IMR-90 (cell line): ENCODE measurements at regions not wholly inside any gene's neighbourhood (a gene's known extent, or its start where the extent isn't known, plus 50 kb on each side); places are given as distances from the start of the nearest gene placed in this dataset.

Experiments used
- ATAC-seq: fragments of 200-7000 bp; cut with Tn5 transposase; 2 replicates; pipeline ENCODE4 v1.9.1; 2020; ENCODE audit warnings: low read depth, mild to moderate bottlenecking, moderate library complexity
- BruUV-seq: library from RNA; stranded (reverse); fragments of 400-500 nt; replicated peaks from 2 replicates; lab custom pipeline; 2021; lab: Mats Ljungman, UMichigan
- CTCF ChIA-PET: fragments of 300-600 bp; formaldehyde crosslinking; extraction: SDS; loops from one replicate; lab custom pipeline; 2021; ENCODE audit warnings: antibody characterized with exemption; lab: Yijun Ruan, JAX
- POLR2A ChIA-PET: fragments of 300-600 bp; sonication (Branson Sonifier 250); formaldehyde crosslinking; loops from one replicate; lab custom pipeline; 2022; ENCODE audit warnings: antibody characterized with exemption; ENCODE audit not compliant: unreplicated experiment; lab: Charles Lee
- DNase-seq: peaks from one replicate; pipeline ENCODE4 v3.0.0; 2013
- H2AFZ ChIP-seq: replicated peaks from 2 replicates; pipeline ENCODE3; 2013; ENCODE audit warnings: low read length, mild to moderate bottlenecking; ENCODE audit not compliant: poor library complexity
- H2AK5ac ChIP-seq: 2 replicates; pipeline ENCODE4 v1.6.1; 2013; ENCODE audit warnings: low read depth, low read length, inconsistent platforms
- H2AK9ac ChIP-seq: replicated peaks from 2 replicates; pipeline ENCODE3; 2013; ENCODE audit warnings: mild to moderate bottlenecking, low read depth, low read length, moderate library complexity; ENCODE audit not compliant: poor library complexity
- H2BK120ac ChIP-seq: 2 replicates; pipeline ENCODE4 v1.6.1; 2013; ENCODE audit warnings: low read depth, low read length, inconsistent platforms
- H2BK15ac ChIP-seq: 3 replicates; pipeline ENCODE4 v1.6.1; 2013; ENCODE audit warnings: low read depth, low read length, inconsistent platforms
- H2BK20ac ChIP-seq: 2 replicates; pipeline ENCODE4 v1.6.1; 2013; ENCODE audit warnings: low read depth, mild to moderate bottlenecking, inconsistent platforms, low read length, moderate library complexity
- H2BK5ac ChIP-seq: 2 replicates; pipeline ENCODE4 v1.6.1; 2013; ENCODE audit warnings: mild to moderate bottlenecking, low read depth, low read length, inconsistent platforms; ENCODE audit not compliant: poor library complexity, severe bottlenecking
- H3K14ac ChIP-seq: replicated peaks from 2 replicates; pipeline ENCODE4 v1.6.1; 2013; ENCODE audit warnings: low read depth, low read length, inconsistent platforms
- H3K18ac ChIP-seq: 2 replicates; pipeline ENCODE4 v1.6.1; 2013; ENCODE audit warnings: low read depth, low read length, control low read depth
- H3K23ac ChIP-seq: 2 replicates; pipeline ENCODE4 v1.6.1; 2013; ENCODE audit warnings: low read depth, low read length, inconsistent platforms
- H3K27ac ChIP-seq: 2 replicates; pipeline ENCODE4 v1.5.1; 2013; ENCODE audit warnings: mild to moderate bottlenecking, control low read depth, low read length; ENCODE audit not compliant: insufficient read depth
- H3K27me3 ChIP-seq: 2 replicates; pipeline ENCODE4 v1.6.1; 2013; ENCODE audit warnings: low read length; ENCODE audit not compliant: control insufficient read depth, insufficient read depth
- H3K36me3 ChIP-seq: 2 replicates; pipeline ENCODE4 v1.6.1; 2013; ENCODE audit warnings: low read length, mixed read lengths; ENCODE audit not compliant: control insufficient read depth, insufficient read depth
- H3K4ac ChIP-seq: 2 replicates; pipeline ENCODE4 v1.6.1; 2013; ENCODE audit warnings: low read depth, low read length, inconsistent platforms
- H3K4me1 ChIP-seq: 2 replicates; pipeline ENCODE4 v1.6.1; 2013; ENCODE audit warnings: low read length, mixed read lengths; ENCODE audit not compliant: control insufficient read depth, insufficient read depth
- H3K4me2 ChIP-seq: 2 replicates; pipeline ENCODE4 v1.6.1; 2013; ENCODE audit warnings: low read depth, mild to moderate bottlenecking, control low read depth, low read length, moderate library complexity
- H3K4me3 ChIP-seq: 2 replicates; pipeline ENCODE4 v1.5.1; 2013; ENCODE audit warnings: low read depth, mild to moderate bottlenecking, control low read depth, low read length, moderate library complexity; ENCODE audit not compliant: insufficient read depth
- H3K56ac ChIP-seq: 2 replicates; pipeline ENCODE4 v1.6.1; 2013; ENCODE audit warnings: low read length, inconsistent platforms; ENCODE audit not compliant: insufficient read depth; ENCODE audit errors: extremely low read depth
- H3K79me1 ChIP-seq, 2 experiments: 2 replicates each; pipeline ENCODE4 v1.6.1; 2013; ENCODE audit warnings: low read length in 2 of 2, inconsistent platforms in 1 of 2, low read depth in 1 of 2
- H3K9ac ChIP-seq: 2 replicates; pipeline ENCODE4 v1.6.1; 2013; ENCODE audit warnings: low read depth, low read length, control low read depth
- H3K9me1 ChIP-seq: 2 replicates; pipeline ENCODE4 v1.6.1; 2013; ENCODE audit warnings: low read length, inconsistent platforms; ENCODE audit not compliant: insufficient read depth
- H3K9me3 ChIP-seq: 2 replicates; pipeline ENCODE4 v1.6.1; 2013; ENCODE audit warnings: low read length; ENCODE audit not compliant: control insufficient read depth, insufficient read depth
- H4K20me1 ChIP-seq: 2 replicates; pipeline ENCODE4 v1.6.1; 2013; ENCODE audit warnings: low read length, inconsistent platforms; ENCODE audit not compliant: insufficient read depth
- H4K5ac ChIP-seq: 2 replicates; pipeline ENCODE4 v1.6.1; 2013; ENCODE audit warnings: mild to moderate bottlenecking, low read depth, low read length, control low read depth
- H4K8ac ChIP-seq, 2 experiments: 2 replicates each; pipeline ENCODE4 v1.6.1; 2013; ENCODE audit warnings: low read depth in 2 of 2, low read length in 2 of 2, control low read depth in 1 of 2, inconsistent platforms in 1 of 2
- H4K91ac ChIP-seq: 2 replicates; pipeline ENCODE4 v1.6.1; 2013; ENCODE audit warnings: low read depth, low read length, inconsistent platforms; ENCODE audit not compliant: insufficient read depth
- BHLHE40 ChIP-seq: fragments of 150-350 bp; IDR thresholded peaks from 2 replicates; pipeline ENCODE4 v1.6.1; 2016; ENCODE audit warnings: mild to moderate bottlenecking, low read depth, low read length
- CEBPB ChIP-seq: IDR thresholded peaks from 2 replicates; pipeline ENCODE4 v1.6.1; 2012; ENCODE audit warnings: low read depth, low read length, improper control_type of control experiment
- CHD1 ChIP-seq: IDR thresholded peaks from 2 replicates; pipeline ENCODE4 v1.6.1; 2012; ENCODE audit warnings: low read depth, low read length, improper control_type of control experiment
- FOS ChIP-seq: fragments of 150-350 bp; IDR thresholded peaks from 2 replicates; pipeline ENCODE4 v1.6.1; 2016; ENCODE audit warnings: low read depth, low read length
- MAFK ChIP-seq: IDR thresholded peaks from 2 replicates; pipeline ENCODE4 v1.6.1; 2012; ENCODE audit warnings: low read depth, low read length, improper control_type of control experiment
- MAZ ChIP-seq: IDR thresholded peaks from 2 replicates; pipeline ENCODE4 v1.6.1; 2012; ENCODE audit warnings: low read depth, mild to moderate bottlenecking, low read length, improper control_type of control experiment, moderate library complexity, borderline replicate concordance
- MXI1 ChIP-seq: IDR thresholded peaks from 2 replicates; pipeline ENCODE4 v1.6.1; 2012; ENCODE audit warnings: low read depth, mild to moderate bottlenecking, low read length, moderate library complexity, borderline replicate concordance
- POLR2A ChIP-seq: IDR thresholded peaks from 2 replicates; pipeline ENCODE4 v1.6.1; 2012; ENCODE audit warnings: mild to moderate bottlenecking, low read depth, low read length
- RAD21 ChIP-seq: IDR thresholded peaks from 2 replicates; pipeline ENCODE4 v1.6.1; 2012; ENCODE audit warnings: low read length, improper control_type of control experiment
- RCOR1 ChIP-seq: IDR thresholded peaks from 2 replicates; pipeline ENCODE4 v1.6.1; 2012; ENCODE audit warnings: mild to moderate bottlenecking, low read length, improper control_type of control experiment; ENCODE audit not compliant: insufficient replicate concordance
- RFX5 ChIP-seq: IDR thresholded peaks from 2 replicates; pipeline ENCODE4 v1.8.0; 2012; ENCODE audit warnings: low read depth, mild to moderate bottlenecking, low read length, moderate library complexity
- SMC3 ChIP-seq: fragments of 150-350 bp; IDR thresholded peaks from 2 replicates; pipeline ENCODE4 v1.6.1; 2016; ENCODE audit warnings: low read depth, mild to moderate bottlenecking, antibody characterized with exemption, low read length, moderate library complexity
- USF2 ChIP-seq: fragments of 150-350 bp; IDR thresholded peaks from 2 replicates; pipeline ENCODE4 v1.6.1; 2017; ENCODE audit warnings: mild to moderate bottlenecking, antibody characterized with exemption, low read length, low read depth
- dilution Hi-C: fragments of 300-500 bp; cut with HindIII; formaldehyde crosslinking; loops from one replicate; pipeline ENCODE4 v1.14.3; 2018; ENCODE audit warnings: low sequenced_read_pairs; ENCODE audit not compliant: unreplicated experiment
- in situ Hi-C: fragments of 300-500 bp; cut with MboI; formaldehyde crosslinking; loops from 3 replicates; pipeline ENCODE4 v1.14.3; 2019; ENCODE audit warnings: low sequenced_read_pairs, inconsistent platforms, mixed read lengths
- intact Hi-C: fragments of 100-400 bp; cut with micrococcal nuclease; formaldehyde crosslinking; loops from 2 replicates; pipeline ENCODE4 v1.10.0; 2022
- TF ChIP-seq, protein P1 (sequence below): fragments of 150-350 bp; IDR thresholded peaks from 2 replicates; pipeline ENCODE4 v1.6.1; 2016; ENCODE audit warnings: low read depth, mild to moderate bottlenecking, low read length, moderate library complexity, borderline replicate concordance
- TF ChIP-seq, protein P2 (sequence below): conservative IDR thresholded peaks from 2 replicates; pipeline ENCODE4 v1.5.1; 2012; ENCODE audit warnings: mild to moderate bottlenecking, low read depth, low read length, improper control_type of control experiment

DNA sequence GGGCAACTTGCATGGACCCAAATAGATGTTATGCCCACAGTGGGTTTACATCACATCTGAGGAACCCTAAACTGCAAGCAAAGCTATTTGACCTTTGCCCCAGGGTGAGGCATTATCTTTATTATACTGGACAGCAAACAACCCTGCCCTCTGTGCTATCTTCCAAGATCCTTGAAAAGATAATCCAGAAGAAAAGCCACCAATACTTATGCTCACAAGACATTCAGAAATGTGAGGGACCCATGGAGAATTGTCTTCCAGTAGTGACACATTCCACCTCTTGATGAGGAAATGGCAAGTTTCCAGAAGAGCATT lies 53.0 kb upstream of the NDUFV2 start:
- Histone ChIP-seq H2AK9ac (no peak overlapping the region), H2BK5ac (peak overlapping the region; percentile 5), H3K23ac (no peak overlapping the region), H3K79me1 (no peaks in the 10 kb centered on the region), H4K8ac (0 out of 4 replicates have a peak overlapping the region, but pooled peaks of 1 of the 2 experiments have one; percentile 21), H4K5ac (no peak overlapping the region; the same call in 1 of the 2 replicates), H3K4me2 (no peak overlapping the region), H2AFZ (no peak overlapping the region), H3K18ac (peak overlapping the region; percentile 16; the same call in 1 of the 2 replicates), H3K4me1 (no peaks in the 10 kb centered on the region; the same call in 1 of the 2 replicates), H2BK15ac (no peak overlapping the region), H3K9me1 (peaks cover 2% of the 10 kb centered on the region; the same call in 1 of the 2 replicates), H3K36me3 (no peaks in the 10 kb centered on the region), H3K4me3 (no peak overlapping the region), H3K9ac (no peak overlapping the region), H3K4ac (no peak overlapping the region), H2BK120ac (no peak overlapping the region), H3K9me3 (peaks cover 3% of the 10 kb centered on the region), H2AK5ac (no peak overlapping the region), H4K20me1 (no peaks in the 10 kb centered on the region), H3K56ac (no peak overlapping the region), H3K27ac (no peak overlapping the region), H3K27me3 (no peaks in the 10 kb centered on the region), H3K14ac (peak overlapping the region; percentile 29; the same call in 1 of the 2 replicates), H4K91ac (no peak overlapping the region), H2BK20ac (no peak overlapping the region)
- TF ChIP-seq MAZ (no peak), MAFK (no peak), FOS (no peak), POLR2A (no peak), RFX5 (no peak), CHD1 (no peak), MXI1 (no peak), SMC3 (no peak), USF2 (no peak), RCOR1 (no peak), CEBPB (no peak), BHLHE40 (no peak), RAD21 (no peak)
- TF ChIP-seq, protein P1, sequence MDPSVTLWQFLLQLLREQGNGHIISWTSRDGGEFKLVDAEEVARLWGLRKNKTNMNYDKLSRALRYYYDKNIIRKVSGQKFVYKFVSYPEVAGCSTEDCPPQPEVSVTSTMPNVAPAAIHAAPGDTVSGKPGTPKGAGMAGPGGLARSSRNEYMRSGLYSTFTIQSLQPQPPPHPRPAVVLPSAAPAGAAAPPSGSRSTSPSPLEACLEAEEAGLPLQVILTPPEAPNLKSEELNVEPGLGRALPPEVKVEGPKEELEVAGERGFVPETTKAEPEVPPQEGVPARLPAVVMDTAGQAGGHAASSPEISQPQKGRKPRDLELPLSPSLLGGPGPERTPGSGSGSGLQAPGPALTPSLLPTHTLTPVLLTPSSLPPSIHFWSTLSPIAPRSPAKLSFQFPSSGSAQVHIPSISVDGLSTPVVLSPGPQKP, result no peak
- TF ChIP-seq, protein P2, sequence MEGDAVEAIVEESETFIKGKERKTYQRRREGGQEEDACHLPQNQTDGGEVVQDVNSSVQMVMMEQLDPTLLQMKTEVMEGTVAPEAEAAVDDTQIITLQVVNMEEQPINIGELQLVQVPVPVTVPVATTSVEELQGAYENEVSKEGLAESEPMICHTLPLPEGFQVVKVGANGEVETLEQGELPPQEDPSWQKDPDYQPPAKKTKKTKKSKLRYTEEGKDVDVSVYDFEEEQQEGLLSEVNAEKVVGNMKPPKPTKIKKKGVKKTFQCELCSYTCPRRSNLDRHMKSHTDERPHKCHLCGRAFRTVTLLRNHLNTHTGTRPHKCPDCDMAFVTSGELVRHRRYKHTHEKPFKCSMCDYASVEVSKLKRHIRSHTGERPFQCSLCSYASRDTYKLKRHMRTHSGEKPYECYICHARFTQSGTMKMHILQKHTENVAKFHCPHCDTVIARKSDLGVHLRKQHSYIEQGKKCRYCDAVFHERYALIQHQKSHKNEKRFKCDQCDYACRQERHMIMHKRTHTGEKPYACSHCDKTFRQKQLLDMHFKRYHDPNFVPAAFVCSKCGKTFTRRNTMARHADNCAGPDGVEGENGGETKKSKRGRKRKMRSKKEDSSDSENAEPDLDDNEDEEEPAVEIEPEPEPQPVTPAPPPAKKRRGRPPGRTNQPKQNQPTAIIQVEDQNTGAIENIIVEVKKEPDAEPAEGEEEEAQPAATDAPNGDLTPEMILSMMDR, result no peak
- ChIA-PET POLR2A (no interaction called here), CTCF (no interaction called here)
- BruUV-seq, result no TSS peak
- in situ Hi-C loops (no loop called here), dilution Hi-C loops (no loop called here), intact Hi-C loops (no loop called here)
- DNase-seq, result no peak
- no peak for ATAC-seq
